ENCODE measurements at regions not wholly inside any gene's neighbourhood (a gene's known extent, or its start where the extent isn't known, plus 50 kb on each side); places are given as distances from the start of the nearest gene placed in this dataset.

GRCh38 chr1:63264161-63264560, 58.2 kb upstream of the FOXD3 start:
- H3K9me3 Mint-ChIP-seq = no peaks in the 10 kb centered on the region
- H3K4me3 Mint-ChIP-seq = no peak overlapping the region
- no peak for TF ChIP-seq CTCF (conservative IDR thresholded peaks at IDR 0.05)
- no peaks in the 10 kb centered on the region for H3K36me3 Mint-ChIP-seq
- DNase-seq (ENCODE audit: extremely low spot score, unreplicated experiment) = no peak
- H3K4me1 Mint-ChIP-seq (ENCODE audit: unreplicated experiment) = no peaks in the 10 kb centered on the region
- H3K27me3 Mint-ChIP-seq = peaks cover 13% of the 10 kb centered on the region
- no peak overlapping the region for H3K27ac Mint-ChIP-seq

- Mint-ChIP-seq H3K4me3 (no peak overlapping the region), H3K9me3 (no peaks in the 10 kb centered on the region), H3K27me3 (peaks cover 16% of the 10 kb centered on the region), H3K4me1 (ENCODE audit: unreplicated experiment) (no peaks in the 10 kb centered on the region), H3K27ac (no peak overlapping the region), H3K36me3 (no peaks in the 10 kb centered on the region)
- TF ChIP-seq CTCF (conservative IDR thresholded peaks at IDR 0.05) = no peak
- DNase-seq (ENCODE audit: extremely low spot score, unreplicated experiment) = no peak
These were observed 55.5 kb upstream of the FOXD3 start for GRCh38 chr1:63266857-63267256.

GRCh38 chr1:63268876-63269275, 53.5 kb upstream of the FOXD3 start:
- no peaks in the 10 kb centered on the region for H3K4me1 Mint-ChIP-seq (ENCODE audit: unreplicated experiment)
- no peak for TF ChIP-seq CTCF (conservative IDR thresholded peaks at IDR 0.05)
- H3K36me3 Mint-ChIP-seq = no peaks in the 10 kb centered on the region
- H3K27me3 Mint-ChIP-seq = peaks cover 29% of the 10 kb centered on the region
- H3K9me3 Mint-ChIP-seq = no peaks in the 10 kb centered on the region
- H3K27ac Mint-ChIP-seq = no peak overlapping the region
- no peak for DNase-seq (ENCODE audit: extremely low spot score, unreplicated experiment)
- H3K4me3 Mint-ChIP-seq = no peak overlapping the region

GRCh38 chr1:63269571-63269970, 52.8 kb upstream of the FOXD3 start:
- DNase-seq (ENCODE audit: extremely low spot score, unreplicated experiment) = no peak
- no peaks in the 10 kb centered on the region for H3K9me3 Mint-ChIP-seq
- H3K27ac Mint-ChIP-seq = no peak overlapping the region
- no peak for TF ChIP-seq CTCF (conservative IDR thresholded peaks at IDR 0.05)
- no peak overlapping the region for H3K4me3 Mint-ChIP-seq
- no peaks in the 10 kb centered on the region for H3K36me3 Mint-ChIP-seq
- H3K4me1 Mint-ChIP-seq (ENCODE audit: unreplicated experiment) = no peaks in the 10 kb centered on the region
- peaks cover 32% of the 10 kb centered on the region for H3K27me3 Mint-ChIP-seq

All from type B pancreatic cell (in vitro differentiated cells).